Skeletal muscle satellite cell (primary cell): ENCODE measurements at regions not wholly inside any gene's neighbourhood (a gene's known extent, or its start where the extent isn't known, plus 50 kb on each side); places are given as distances from the start of the nearest gene placed in this dataset.

Source experiments
- H3K27me3 ChIP-seq: 2 replicates; pipeline ENCODE4 v1.7.0; 2013; ENCODE audit warnings: low read length; ENCODE audit not compliant: control insufficient read depth, insufficient read depth
- H3K36me3 ChIP-seq: 2 replicates; pipeline ENCODE4 v1.7.0; 2013; ENCODE audit warnings: mild to moderate bottlenecking, control low read depth, low read length; ENCODE audit not compliant: insufficient read depth
- H3K4me1 ChIP-seq: 2 replicates; pipeline ENCODE4 v1.7.0; 2013; ENCODE audit warnings: low read length; ENCODE audit not compliant: control insufficient read depth, insufficient read depth
- H3K4me2 ChIP-seq: 2 replicates; pipeline ENCODE4 v1.7.0; 2013; ENCODE audit warnings: mild to moderate bottlenecking, low read length
- H3K4me3 ChIP-seq: 2 replicates; pipeline ENCODE4 v1.7.0; 2013; ENCODE audit warnings: low read length
- H3K9ac ChIP-seq: 2 replicates; pipeline ENCODE4 v1.7.0; 2013; ENCODE audit warnings: mild to moderate bottlenecking, low read depth, low read length, moderate library complexity
- H3K9me3 ChIP-seq: replicated peaks from 2 replicates; pipeline ENCODE4 v1.7.0; 2013; ENCODE audit warnings: mild to moderate bottlenecking, control low read depth, low read length

DNA sequence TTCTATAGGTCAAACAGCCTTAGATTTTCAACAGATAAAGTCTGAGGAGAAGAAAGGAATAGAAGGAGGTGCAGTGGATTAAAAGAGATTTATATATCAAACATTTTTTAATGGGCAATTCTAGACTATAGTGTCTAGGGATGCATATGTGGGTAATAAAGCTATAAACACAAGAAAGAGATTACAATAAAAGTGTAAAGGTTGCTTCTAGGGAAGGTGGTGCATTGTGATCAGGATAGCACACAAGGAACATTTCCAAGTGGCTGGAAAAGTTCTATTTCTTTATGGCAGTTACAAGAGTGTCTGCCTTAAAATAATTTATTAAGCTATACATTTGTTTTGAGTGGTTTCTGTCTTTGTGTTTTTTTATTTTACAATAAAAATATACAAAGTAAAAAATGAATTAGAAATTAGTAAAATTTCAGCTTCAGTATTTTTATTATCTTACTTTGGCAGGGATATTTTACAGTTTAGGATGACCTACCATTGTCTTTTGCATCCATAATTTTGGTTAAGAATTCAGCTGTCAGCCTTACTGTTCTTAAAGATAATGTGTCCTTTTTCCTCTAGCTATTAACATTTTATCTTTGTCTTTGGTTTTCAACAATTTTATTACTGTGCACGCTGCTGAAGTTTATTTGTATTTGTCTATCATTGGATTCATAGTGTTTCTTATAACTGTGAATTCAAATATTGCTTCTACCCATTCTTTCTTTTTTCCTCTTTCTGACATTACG is 221.8 kb downstream of the LACC1 start:
- H3K4me3 ChIP-seq = no peak overlapping the region
- no peaks in the 10 kb centered on the region for H3K4me1 ChIP-seq
- H3K36me3 ChIP-seq = no peaks in the 10 kb centered on the region
- H3K27me3 ChIP-seq = peaks cover 49% of the 10 kb centered on the region
- H3K9me3 ChIP-seq = peaks cover 6% of the 10 kb centered on the region
- H3K4me2 ChIP-seq = no peak overlapping the region
- no peak overlapping the region for H3K9ac ChIP-seq

DNA sequence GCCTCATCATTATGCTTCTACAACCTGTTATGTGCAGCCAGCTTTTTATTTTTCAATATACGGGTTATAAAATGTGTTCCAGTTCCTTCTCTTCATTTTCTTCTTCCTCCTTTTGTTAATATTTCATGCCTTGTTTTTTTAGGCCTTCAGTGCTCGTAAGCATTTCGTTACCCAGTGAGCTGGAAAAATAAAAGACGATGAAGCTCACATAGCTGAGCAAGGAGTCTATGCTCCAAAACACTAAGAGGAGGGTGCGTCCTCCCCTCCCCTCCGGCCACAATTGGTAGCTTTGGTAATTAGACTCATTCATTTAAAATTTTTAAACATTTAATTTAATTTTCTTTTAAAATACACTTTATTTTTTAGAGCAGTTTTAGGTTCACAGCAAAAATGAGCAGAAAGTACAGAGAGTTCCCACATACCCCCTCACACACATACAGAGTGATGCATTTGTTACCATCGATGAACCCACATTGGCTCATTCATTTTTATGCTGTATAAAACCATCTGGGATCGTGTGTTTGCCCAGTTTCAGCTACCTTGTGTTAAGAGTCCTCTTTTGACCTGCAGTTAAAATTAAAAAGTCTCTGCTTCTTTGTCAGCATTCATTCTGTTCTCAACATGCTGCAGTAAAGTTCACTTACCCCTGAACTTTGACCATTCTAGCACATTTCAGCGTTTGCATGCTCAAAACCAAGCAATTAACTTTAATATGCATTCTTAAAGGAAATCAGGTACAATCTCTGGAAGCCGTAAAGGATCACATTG is 223.9 kb downstream of the LACC1 start:
- Histone ChIP-seq H3K4me1 (no peaks in the 10 kb centered on the region), H3K9ac (no peak overlapping the region), H3K4me3 (no peak overlapping the region), H3K4me2 (no peak overlapping the region), H3K27me3 (peaks cover 63% of the 10 kb centered on the region), H3K9me3 (peaks cover 6% of the 10 kb centered on the region), H3K36me3 (no peaks in the 10 kb centered on the region)

DNA sequence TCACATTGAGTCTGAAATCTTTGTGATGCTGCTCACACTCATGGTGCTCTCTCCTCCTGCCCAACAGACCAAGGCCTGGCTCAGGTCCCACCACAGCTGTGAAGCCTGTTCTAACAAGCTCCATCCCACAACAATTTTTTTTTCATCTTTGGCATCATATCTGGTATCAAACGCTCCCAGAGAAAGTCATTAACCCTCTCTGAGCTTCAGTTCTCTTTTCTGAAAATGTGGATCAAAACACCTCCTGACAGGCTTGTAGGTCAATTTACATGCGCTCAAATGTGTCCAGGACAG is 224.4 kb downstream of the LACC1 start:
- no peaks in the 10 kb centered on the region for H3K4me1 ChIP-seq
- H3K4me3 ChIP-seq = no peak overlapping the region
- peaks cover 61% of the 10 kb centered on the region for H3K27me3 ChIP-seq
- H3K4me2 ChIP-seq = no peak overlapping the region
- no peaks in the 10 kb centered on the region for H3K36me3 ChIP-seq
- no peak overlapping the region for H3K9ac ChIP-seq
- H3K9me3 ChIP-seq = peaks cover 6% of the 10 kb centered on the region

DNA sequence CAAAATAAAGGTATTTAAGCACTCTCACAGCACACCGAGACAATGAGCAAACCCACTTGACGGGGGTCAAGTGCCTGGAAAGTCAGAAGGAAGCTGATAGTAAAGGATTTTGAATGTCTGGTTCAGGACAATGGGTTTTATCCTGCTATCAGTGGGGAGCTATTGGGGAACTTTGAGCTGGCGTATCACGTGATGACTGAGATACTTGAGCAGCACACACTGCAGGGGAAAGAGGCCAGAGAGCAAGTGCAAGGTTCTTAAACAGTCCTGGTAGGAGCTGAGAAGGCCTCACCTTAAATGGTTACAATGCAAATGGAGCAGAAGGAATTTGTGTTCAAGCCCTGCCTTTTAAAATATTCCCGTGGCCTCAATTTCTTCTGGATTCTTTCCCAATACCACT is 225.3 kb downstream of the LACC1 start:
- Histone ChIP-seq H3K27me3 (peaks cover 63% of the 10 kb centered on the region), H3K9ac (no peak overlapping the region), H3K4me3 (no peak overlapping the region), H3K36me3 (no peaks in the 10 kb centered on the region), H3K4me1 (no peaks in the 10 kb centered on the region), H3K4me2 (no peak overlapping the region), H3K9me3 (peaks cover 6% of the 10 kb centered on the region)

DNA sequence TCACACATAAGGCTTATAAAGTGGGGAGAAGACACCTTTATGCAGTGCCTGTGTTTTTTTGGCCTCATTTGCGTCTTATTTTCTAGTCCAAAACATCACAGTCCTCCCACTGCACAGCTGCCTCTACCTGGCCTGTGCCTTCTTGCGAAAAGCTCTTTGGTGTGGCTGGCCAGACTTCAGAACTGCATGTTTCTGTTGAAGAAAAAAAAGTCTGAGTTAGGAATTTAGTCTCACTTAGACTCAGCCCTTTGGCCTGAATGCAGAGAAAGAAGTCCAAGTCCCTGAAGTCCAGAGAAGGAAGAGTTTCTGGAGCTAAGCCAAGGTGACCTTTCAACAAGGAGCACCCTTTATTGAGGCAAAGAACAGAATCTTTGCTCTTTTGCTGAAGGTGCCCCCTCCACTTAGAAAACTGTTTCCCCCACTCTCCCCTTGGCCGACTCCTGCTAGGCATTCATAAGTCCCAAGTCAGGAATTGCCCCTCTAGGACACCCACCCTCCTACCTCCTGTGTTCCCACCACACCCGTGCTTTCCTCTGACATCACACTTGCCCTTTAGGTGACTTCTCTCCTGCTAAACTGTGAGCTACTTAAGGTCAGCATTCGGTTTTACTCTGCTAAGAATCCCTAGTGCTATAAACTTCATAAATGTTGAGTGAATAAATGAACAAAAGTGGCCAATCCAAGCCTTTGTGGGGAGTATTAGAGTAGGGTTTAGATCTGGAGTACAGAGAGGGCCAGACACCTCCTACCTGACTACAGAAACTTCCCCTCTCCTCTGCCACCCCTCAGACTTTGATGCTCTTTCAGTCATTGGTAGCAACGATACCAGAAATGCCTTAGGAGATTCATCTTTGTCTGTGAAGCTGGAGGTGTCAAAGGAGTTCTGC is 226.8 kb downstream of the LACC1 start:
- Histone ChIP-seq H3K4me3 (no peak overlapping the region), H3K9me3 (peaks cover 6% of the 10 kb centered on the region), H3K4me2 (no peak overlapping the region), H3K9ac (no peak overlapping the region), H3K27me3 (peaks cover 61% of the 10 kb centered on the region), H3K4me1 (no peaks in the 10 kb centered on the region), H3K36me3 (no peaks in the 10 kb centered on the region)

DNA sequence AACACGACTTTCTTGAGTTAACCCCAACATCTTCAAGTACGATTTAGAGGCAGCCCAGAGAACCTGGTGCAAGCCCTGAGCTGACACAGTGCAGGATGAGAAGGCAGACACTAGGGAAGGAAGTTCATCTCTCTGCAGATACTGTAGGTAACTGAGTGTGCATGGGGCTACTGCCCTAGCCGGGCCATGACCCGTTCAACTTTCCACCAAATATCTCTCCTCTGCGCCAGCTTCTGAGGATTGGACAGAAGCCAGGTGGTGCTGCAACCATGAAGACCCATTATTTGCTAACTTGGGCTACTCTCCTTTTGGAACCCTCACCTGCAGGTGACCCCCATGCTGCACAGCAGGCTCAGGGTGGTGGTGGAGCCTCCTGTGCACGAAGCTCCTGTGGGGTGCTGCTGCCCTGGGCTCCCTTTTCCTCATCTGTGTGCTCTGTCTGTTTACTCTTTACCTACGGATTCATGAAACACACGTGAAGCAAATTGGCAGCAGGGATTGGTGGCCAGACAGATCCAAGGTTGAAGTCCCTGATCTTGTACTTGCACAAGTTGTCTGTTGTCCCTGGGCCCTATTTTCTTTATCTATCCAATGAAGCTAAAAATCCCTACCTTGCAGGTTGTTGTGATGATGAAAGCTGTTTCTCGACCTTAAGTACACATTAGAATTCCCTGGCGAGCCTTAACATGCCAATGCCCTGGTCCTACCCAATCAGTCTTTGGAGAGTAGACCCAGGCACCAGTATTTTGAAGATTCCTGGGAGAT is 227.8 kb downstream of the LACC1 start:
- Histone ChIP-seq H3K9ac (no peak overlapping the region), H3K4me2 (no peak overlapping the region), H3K36me3 (no peaks in the 10 kb centered on the region), H3K27me3 (peaks cover 60% of the 10 kb centered on the region), H3K4me1 (no peaks in the 10 kb centered on the region), H3K4me3 (no peak overlapping the region), H3K9me3 (peaks cover 3% of the 10 kb centered on the region)

DNA sequence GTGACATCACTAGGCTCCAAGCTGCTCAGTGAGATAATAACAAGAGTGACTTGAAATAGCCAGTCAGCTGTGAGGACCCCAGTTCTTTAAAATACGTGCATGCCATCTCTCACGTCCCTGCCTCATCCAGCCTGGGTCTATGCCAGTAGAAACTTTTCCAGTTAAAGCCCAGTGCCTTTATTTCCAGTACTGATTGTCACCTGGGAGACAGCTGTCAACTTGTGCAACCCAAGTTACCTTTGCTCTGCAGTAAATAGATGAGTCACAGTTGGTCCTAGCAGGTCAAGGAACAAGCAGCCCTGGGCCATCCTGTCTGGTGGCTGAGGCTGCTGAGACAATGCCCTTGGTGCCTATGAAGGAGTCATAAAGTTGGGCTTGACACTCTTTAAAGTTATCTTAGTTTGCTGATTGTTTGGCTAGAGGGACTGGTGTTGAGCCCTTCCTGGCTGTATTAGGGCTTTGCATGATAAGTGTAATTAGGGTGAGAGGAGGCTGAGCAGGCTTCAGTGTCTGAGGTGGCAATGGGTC is 228.7 kb downstream of the LACC1 start:
- peaks cover 51% of the 10 kb centered on the region for H3K27me3 ChIP-seq
- H3K4me1 ChIP-seq = no peaks in the 10 kb centered on the region
- H3K4me2 ChIP-seq = no peak overlapping the region
- no peak overlapping the region for H3K4me3 ChIP-seq
- H3K9me3 ChIP-seq = no peaks in the 10 kb centered on the region
- H3K36me3 ChIP-seq = no peaks in the 10 kb centered on the region
- H3K9ac ChIP-seq = no peak overlapping the region

DNA sequence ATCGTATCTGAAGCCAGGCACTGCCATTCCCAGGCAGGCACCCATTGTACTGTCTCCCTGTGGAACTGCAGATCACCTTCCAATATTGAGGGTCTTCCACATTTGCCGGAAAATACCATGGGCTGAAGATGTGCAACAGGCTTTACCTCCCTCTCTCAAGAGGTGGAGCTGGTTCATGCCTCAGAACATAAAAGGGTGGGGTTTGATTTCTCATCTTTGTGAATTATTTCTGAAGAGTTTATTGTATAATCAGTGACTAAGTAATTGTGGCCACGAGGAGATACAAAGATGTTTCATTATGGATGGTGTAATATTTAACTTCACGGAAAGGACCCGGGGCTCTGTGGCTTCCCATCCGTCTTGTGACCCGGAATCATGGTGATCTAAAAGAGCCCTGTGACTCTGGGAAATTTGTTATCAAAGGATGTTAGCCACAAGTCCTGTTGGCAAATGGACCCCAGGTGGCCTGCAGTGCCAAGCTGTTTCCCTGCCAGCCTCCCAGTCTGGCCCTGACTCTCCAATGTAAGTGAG is 230.5 kb downstream of the LACC1 start:
- Histone ChIP-seq H3K9me3 (no peaks in the 10 kb centered on the region), H3K4me2 (no peak overlapping the region), H3K4me3 (no peak overlapping the region), H3K36me3 (no peaks in the 10 kb centered on the region), H3K27me3 (peaks cover 35% of the 10 kb centered on the region), H3K9ac (no peak overlapping the region), H3K4me1 (no peaks in the 10 kb centered on the region)

DNA sequence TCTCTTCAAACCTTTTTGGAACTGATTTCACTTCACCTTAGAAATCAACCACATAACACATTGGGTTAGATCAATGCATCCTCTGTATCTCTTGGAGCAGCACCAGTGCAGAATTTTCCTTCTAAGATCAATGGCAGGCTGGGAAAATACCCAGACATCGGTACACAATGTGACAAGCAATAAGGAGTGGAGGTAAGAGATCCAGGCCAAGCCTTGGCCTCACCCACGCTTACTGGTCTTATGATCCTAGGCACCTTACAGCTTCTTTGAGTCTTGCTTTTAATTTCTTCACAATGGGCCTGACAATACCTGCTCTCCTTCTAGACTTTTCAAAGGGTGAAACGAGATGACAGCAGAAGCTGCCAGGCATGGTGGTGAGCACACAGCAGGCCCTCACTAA is 232.0 kb downstream of the LACC1 start:
- H3K4me3 ChIP-seq = no peak overlapping the region
- H3K9me3 ChIP-seq = no peaks in the 10 kb centered on the region
- H3K27me3 ChIP-seq = peaks cover 20% of the 10 kb centered on the region
- no peak overlapping the region for H3K9ac ChIP-seq
- H3K4me2 ChIP-seq = no peak overlapping the region
- no peaks in the 10 kb centered on the region for H3K36me3 ChIP-seq
- H3K4me1 ChIP-seq = peaks cover 1% of the 10 kb centered on the region

DNA sequence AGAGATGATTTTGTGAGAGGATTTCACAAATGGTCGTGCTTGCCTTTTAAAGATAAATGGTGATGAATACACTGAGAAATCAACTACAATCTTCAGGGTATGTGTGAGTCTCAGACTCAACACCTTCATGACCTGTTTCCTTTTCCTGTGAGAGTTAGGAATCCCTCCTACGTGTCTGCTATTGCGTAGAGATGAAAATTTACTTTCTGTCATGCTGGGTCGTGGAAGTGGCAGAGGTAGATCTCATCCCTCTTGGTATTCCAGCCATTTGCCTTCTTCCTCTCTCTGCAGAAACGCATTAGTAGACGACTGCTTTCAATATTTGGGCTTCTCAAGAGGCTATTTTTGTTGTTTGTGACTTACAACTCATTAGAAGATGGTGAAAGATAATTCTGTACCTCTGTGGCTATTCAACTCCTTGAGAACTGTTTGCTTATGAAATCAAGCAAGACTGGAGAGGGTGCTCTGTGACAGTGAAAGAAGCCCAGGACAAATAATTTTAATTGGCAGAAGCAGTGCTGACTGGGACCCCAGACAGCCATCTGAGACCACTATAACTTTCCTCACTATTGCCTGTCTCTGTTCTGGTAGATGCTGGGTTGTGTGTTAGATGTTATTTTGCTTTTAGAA is 233.1 kb downstream of the LACC1 start:
- H3K4me1 ChIP-seq = peaks cover 12% of the 10 kb centered on the region
- no peak overlapping the region for H3K4me2 ChIP-seq
- peaks cover 9% of the 10 kb centered on the region for H3K27me3 ChIP-seq
- no peak overlapping the region for H3K4me3 ChIP-seq
- H3K9ac ChIP-seq = no peak overlapping the region
- no peaks in the 10 kb centered on the region for H3K9me3 ChIP-seq
- no peaks in the 10 kb centered on the region for H3K36me3 ChIP-seq
